ENCODE measurements at regions not wholly inside any gene's neighbourhood (a gene's known extent, or its start where the extent isn't known, plus 50 kb on each side); places are given as distances from the start of the nearest gene placed in this dataset.

DNA sequence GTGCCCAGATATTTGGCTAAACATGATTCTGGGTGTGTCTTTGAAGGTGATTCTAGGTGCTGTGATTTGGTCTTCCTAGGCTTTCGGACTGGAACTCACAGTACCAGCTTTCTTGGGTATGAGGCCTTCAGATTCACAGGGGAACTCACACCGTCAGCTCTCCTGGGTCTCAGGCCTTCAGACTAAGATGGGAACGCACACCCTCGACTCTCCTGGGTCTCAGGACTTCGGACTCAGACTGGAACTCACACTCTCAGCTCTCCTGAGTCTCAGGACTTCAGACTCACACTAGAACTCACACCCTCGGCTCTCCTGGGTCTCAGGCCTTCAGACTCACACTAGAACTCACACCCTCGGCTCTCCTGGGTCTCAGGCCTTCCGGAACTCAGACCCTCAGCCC, 137.7 kb downstream of the CRLF2 start (continued):
- no peak for TF ChIP-seq RXRA (IDR thresholded peaks at IDR 0.05; ENCODE audit: insufficient read depth, low read depth, low read length)
- no peak for TF ChIP-seq SP1 (IDR thresholded peaks at IDR 0.05; ENCODE audit: low read depth, low read length)
- TF ChIP-seq RAD21 (IDR thresholded peaks at IDR 0.05 in 1 of 2, conservative IDR thresholded peaks at IDR 0.05 in 1 of 2; ENCODE audit: low read depth in 2 of 2, low read length in 2 of 2): no peak
- no peak for TF ChIP-seq SIX5 (IDR thresholded peaks at IDR 0.05; ENCODE audit: low read depth, low read length)
- no peak for TF ChIP-seq POU5F1 (IDR thresholded peaks at IDR 0.05; ENCODE audit: low read depth, low read length)

All from H1 (cell line).